Gastroesophageal sphincter (tissue), 4 donors: ENCODE measurements at regions not wholly inside any gene's neighbourhood (a gene's known extent, or its start where the extent isn't known, plus 50 kb on each side); places are given as distances from the start of the nearest gene placed in this dataset.

Source experiments
- ATAC-seq: fragments of 150-250 bp; one replicate; pipeline ENCODE4 v1.9.1; 2016; ENCODE audit warnings: mild to moderate bottlenecking, moderate library complexity
- H3K27ac ChIP-seq, 4 donors: fragments of 200-600 bp; sonication (generic) in 3 of 4; 1 replicate in 3 of 4; 2 replicates in 1 of 4; pipeline ENCODE4 v1.5.1; 2016 to 2019
- H3K27me3 ChIP-seq: fragments of 200-600 bp; sonication (generic); one replicate; pipeline ENCODE4 v1.5.1; 2019
- H3K36me3 ChIP-seq, 2 donors: fragments of 200-600 bp; sonication (generic); one replicate each; pipeline ENCODE4 v1.5.1; 2019; ENCODE audit warnings: control low read depth in 1 of 2
- H3K4me1 ChIP-seq, 3 donors: fragments of 200-600 bp; sonication (generic); 1 replicate in 2 of 3; 2 replicates in 1 of 3; pipeline ENCODE4 v1.5.1; 2016 to 2019; ENCODE audit warnings: control low read depth in 2 of 3
- H3K4me3 ChIP-seq, 2 donors: fragments of 200-600 bp; sonication (generic); one replicate each; pipeline ENCODE4 v1.5.1; 2019; ENCODE audit warnings: mild to moderate bottlenecking in 1 of 2, moderate library complexity in 1 of 2
- H3K9me3 ChIP-seq, 3 donors: fragments of 200-600 bp; sonication (generic); one replicate each; pipeline ENCODE4 v1.5.1; 2017 to 2019; ENCODE audit warnings: control low read depth in 2 of 3
- CTCF ChIP-seq, 4 experiments: fragments of 200-600 bp in 2 of 4; fragments of 450-650 bp in 2 of 4; sonication (generic) in 1 of 4; IDR thresholded peaks; one replicate each; pipeline ENCODE4 v1.5.1; 2017 to 2019; ENCODE audit warnings: antibody characterized with exemption in 4 of 4, mild to moderate bottlenecking in 2 of 4, moderate library complexity in 2 of 4
- EP300 ChIP-seq: sonication (generic); formaldehyde crosslinking; IDR thresholded peaks from one replicate; pipeline ENCODE4 v1.6.1; 2017; ENCODE audit warnings: antibody characterized with exemption, mild to moderate bottlenecking
- POLR2A ChIP-seq, 2 donors: fragments of 450-650 bp; IDR thresholded peaks; one replicate each; pipeline ENCODE4 v1.6.1; 2017; ENCODE audit warnings: antibody characterized with exemption in 2 of 2, mild to moderate bottlenecking in 2 of 2, moderate library complexity in 1 of 2
- POLR2AphosphoS5 ChIP-seq: sonication (generic); formaldehyde crosslinking; IDR thresholded peaks from one replicate; pipeline ENCODE4 v1.6.1; 2017; ENCODE audit warnings: antibody characterized with exemption
- WGBS, 2 donors: methylation state at CpG; one replicate each; pipeline ENCODE4 v1.1.5; 2018; ENCODE audit warnings: low coverage in 1 of 2; 5-methylcytosine and 5-hydroxymethylcytosine counted together

GRCh38 chr4:32472918-32473317, 1752.7 kb downstream of the PCDH7 start:
- Histone ChIP-seq H3K27me3 (no peaks in the 10 kb centered on the region), H3K36me3 (no peaks in the 10 kb centered on the region), H3K27ac (no peak overlapping the region), H3K4me3 (no peak overlapping the region), H3K4me1 (no peaks in the 10 kb centered on the region), H3K9me3 (no peaks in the 10 kb centered on the region)
- WGBS, 2 donors = 60 to 83% methylated on average over 1 to 2 of the region's 2 CpGs
- no peak for TF ChIP-seq EP300
- TF ChIP-seq POLR2AphosphoS5 = no peak
- no peak for TF ChIP-seq POLR2A (IDR thresholded peaks at IDR 0.05)
- TF ChIP-seq CTCF (IDR thresholded peaks at IDR 0.05) = no peak
- ATAC-seq = no peak

GRCh38 chr4:32475710-32476109, 1755.5 kb downstream of the PCDH7 start:
- no peak overlapping the region for H3K4me3 ChIP-seq
- H3K27me3 ChIP-seq = no peaks in the 10 kb centered on the region
- H3K4me1 ChIP-seq = no peaks in the 10 kb centered on the region
- no peaks in the 10 kb centered on the region for H3K9me3 ChIP-seq
- no peak overlapping the region for H3K27ac ChIP-seq
- 83 to 90% methylated on average over 3 to 4 of the region's 7 CpGs for WGBS, 2 donors
- no peaks in the 10 kb centered on the region for H3K36me3 ChIP-seq
- no peak for TF ChIP-seq POLR2A (IDR thresholded peaks at IDR 0.05)
- TF ChIP-seq POLR2AphosphoS5 = no peak
- no peak for TF ChIP-seq CTCF (IDR thresholded peaks at IDR 0.05)
- no peak for TF ChIP-seq EP300
- ATAC-seq = no peak

GRCh38 chr4:32477518-32477917, 1757.3 kb downstream of the PCDH7 start:
- 0 to 24% methylated on average over 2 of the region's 2 CpGs for WGBS, 2 donors
- H3K4me1 ChIP-seq = no peaks in the 10 kb centered on the region
- TF ChIP-seq EP300 (no peak), POLR2AphosphoS5 (no peak), CTCF (IDR thresholded peaks at IDR 0.05) (no peak), POLR2A (IDR thresholded peaks at IDR 0.05) (no peak)
- no peaks in the 10 kb centered on the region for H3K27me3 ChIP-seq
- no peaks in the 10 kb centered on the region for H3K36me3 ChIP-seq
- H3K4me3 ChIP-seq = no peak overlapping the region
- ATAC-seq = no peak
- H3K27ac ChIP-seq = no peak overlapping the region
- H3K9me3 ChIP-seq = no peaks in the 10 kb centered on the region

- Histone ChIP-seq H3K4me3 (no peak overlapping the region), H3K27ac (no peak overlapping the region), H3K4me1 (no peaks in the 10 kb centered on the region), H3K27me3 (no peaks in the 10 kb centered on the region), H3K9me3 (no peaks in the 10 kb centered on the region), H3K36me3 (no peaks in the 10 kb centered on the region)
- ATAC-seq = no peak
- WGBS, 2 donors = 35 to 58% methylated on average over 2 of the region's 2 CpGs
- TF ChIP-seq POLR2AphosphoS5 (no peak), POLR2A (IDR thresholded peaks at IDR 0.05) (no peak), EP300 (no peak), CTCF (IDR thresholded peaks at IDR 0.05) (no peak)
These were observed 1765.8 kb downstream of the PCDH7 start for GRCh38 chr4:32485956-32486355.

DNA sequence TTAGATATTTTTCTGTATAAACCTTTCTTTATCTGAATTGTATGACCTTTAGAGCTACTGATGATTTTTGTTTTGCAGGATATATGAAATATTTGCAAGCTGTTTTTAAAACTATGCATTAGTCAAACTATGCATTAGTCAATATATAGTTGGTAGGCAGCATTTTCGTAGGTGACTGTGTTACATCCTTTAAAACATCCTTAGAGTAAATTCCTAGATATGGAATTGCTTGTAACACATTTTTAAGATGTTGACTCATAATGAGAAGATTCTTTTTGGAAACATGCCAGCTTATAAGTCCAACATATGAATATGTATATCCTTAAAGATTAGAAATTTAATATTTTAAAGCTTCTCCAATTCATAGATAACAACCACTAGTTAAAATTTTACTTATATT, 1768.5 kb downstream of the PCDH7 start:
- WGBS, 2 donors = 61 to 82% methylated on average over 1 of the region's 1 CpG

More for the DNA sequence above, 1768.5 kb downstream of the PCDH7 start:
- no peaks in the 10 kb centered on the region for H3K9me3 ChIP-seq
- no peak for ATAC-seq
- TF ChIP-seq CTCF (IDR thresholded peaks at IDR 0.05) = no peak
- no peak for TF ChIP-seq POLR2A (IDR thresholded peaks at IDR 0.05)
- no peak for TF ChIP-seq EP300
- no peak for TF ChIP-seq POLR2AphosphoS5
- H3K4me3 ChIP-seq = no peak overlapping the region
- no peaks in the 10 kb centered on the region for H3K27me3 ChIP-seq
- H3K36me3 ChIP-seq = no peaks in the 10 kb centered on the region
- H3K27ac ChIP-seq = no peak overlapping the region
- H3K4me1 ChIP-seq = no peaks in the 10 kb centered on the region
